Fibroblast of lung (primary cell): ENCODE measurements at regions not wholly inside any gene's neighbourhood (a gene's known extent, or its start where the extent isn't known, plus 50 kb on each side); places are given as distances from the start of the nearest gene placed in this dataset.

ENCODE experiments used
- DNase-seq, 2 donors: peaks; one replicate each; pipeline versions ENCODE4 v3.0.0 to v3.0.0-alpha.2; 2010; ENCODE audit warnings: low read depth in 2 of 2
- H2AFZ ChIP-seq: 2 replicates; pipeline ENCODE4 v1.5.1; 2012; ENCODE audit warnings: low read length, control low read depth, inconsistent platforms
- H3K27ac ChIP-seq: 2 replicates; pipeline ENCODE4 v1.5.1; 2011; ENCODE audit warnings: low read length, control low read depth; ENCODE audit not compliant: insufficient read depth
- H3K27me3 ChIP-seq: 2 replicates; pipeline ENCODE4 v1.5.1; 2011; ENCODE audit warnings: mild to moderate bottlenecking, low read length; ENCODE audit not compliant: control insufficient read depth, insufficient read depth
- H3K36me3 ChIP-seq: 2 replicates; pipeline ENCODE4 v1.5.1; 2011; ENCODE audit warnings: low read length; ENCODE audit not compliant: control insufficient read depth, insufficient read depth
- H3K4me1 ChIP-seq: 2 replicates; pipeline ENCODE4 v1.5.1; 2011; ENCODE audit warnings: low read length; ENCODE audit not compliant: control insufficient read depth, insufficient read depth; ENCODE audit errors: extremely low read depth
- H3K4me2 ChIP-seq: 2 replicates; pipeline ENCODE4 v1.5.1; 2011; ENCODE audit warnings: low read length, control low read depth; ENCODE audit not compliant: insufficient read depth; ENCODE audit errors: extremely low read depth
- H3K4me3 ChIP-seq, 4 experiments: fragments of 200-600 bp in 1 of 4; sonication (generic) in 1 of 4; replicated peaks in 1 of 4; 2 replicates each; pipeline ENCODE4 v1.5.1; 2011 to 2016; ENCODE audit warnings: low read length in 4 of 4, low read depth in 3 of 4, mild to moderate bottlenecking in 3 of 4, control low read depth in 2 of 4, inconsistent platforms in 1 of 4, mixed read lengths in 1 of 4; ENCODE audit not compliant: insufficient read depth in 1 of 4; ENCODE audit errors: control extremely low read depth in 1 of 4
- H3K79me2 ChIP-seq: 2 replicates; pipeline ENCODE4 v1.5.1; 2012; ENCODE audit warnings: mild to moderate bottlenecking, low read length, inconsistent platforms; ENCODE audit not compliant: control insufficient read depth, insufficient read depth
- H3K9ac ChIP-seq: 2 replicates; pipeline ENCODE4 v1.5.1; 2011; ENCODE audit warnings: mild to moderate bottlenecking, low read length, control low read depth; ENCODE audit not compliant: insufficient read depth
- H3K9me3 ChIP-seq: 2 replicates; pipeline ENCODE4 v1.5.1; 2012; ENCODE audit warnings: low read depth, low read length; ENCODE audit not compliant: control insufficient read depth, insufficient read depth
- H4K20me1 ChIP-seq: 2 replicates; pipeline ENCODE4 v1.5.1; 2011; ENCODE audit warnings: low read length; ENCODE audit not compliant: control insufficient read depth, insufficient read depth; ENCODE audit errors: extremely low read depth
- EZH2 ChIP-seq: IDR thresholded peaks from 2 replicates; pipeline ENCODE4 v1.5.1; 2012; ENCODE audit warnings: low read length, control low read depth, mild to moderate bottlenecking; ENCODE audit errors: missing control alignments
- TF ChIP-seq, protein P1 (sequence below), 2 donors: IDR thresholded peaks in 1 of 2; conservative IDR thresholded peaks in 1 of 2; 1 replicate in 1 of 2; 2 replicates in 1 of 2; pipeline ENCODE4 v1.5.1; 2011 to 2012; ENCODE audit warnings: low read length in 2 of 2, control low read depth in 1 of 2, inconsistent platforms in 1 of 2, low read depth in 1 of 2, mild to moderate bottlenecking in 1 of 2

DNA sequence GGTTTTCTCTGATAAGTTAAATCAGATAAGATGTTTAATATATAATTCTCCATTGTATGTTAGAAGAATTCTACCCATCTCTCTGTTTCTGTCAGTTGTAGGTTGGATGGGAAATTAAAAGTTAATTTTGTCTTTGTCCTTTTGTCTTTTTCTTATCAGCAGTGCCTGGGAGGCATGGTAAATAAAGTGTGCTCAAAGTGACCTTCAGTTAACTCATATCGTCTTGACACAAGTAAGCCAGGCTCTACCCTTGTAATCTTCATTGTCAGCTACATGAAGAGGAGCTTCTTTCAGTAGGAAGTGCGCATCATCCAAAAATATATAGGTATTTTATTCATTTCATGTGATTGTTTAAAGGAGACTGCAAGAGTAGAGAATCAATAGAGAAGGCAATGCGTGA is 138.9 kb upstream of the NRIP1 start:
- no peak overlapping the region for H3K27ac ChIP-seq
- H3K79me2 ChIP-seq: no peaks in the 10 kb centered on the region
- TF ChIP-seq, protein P1, sequence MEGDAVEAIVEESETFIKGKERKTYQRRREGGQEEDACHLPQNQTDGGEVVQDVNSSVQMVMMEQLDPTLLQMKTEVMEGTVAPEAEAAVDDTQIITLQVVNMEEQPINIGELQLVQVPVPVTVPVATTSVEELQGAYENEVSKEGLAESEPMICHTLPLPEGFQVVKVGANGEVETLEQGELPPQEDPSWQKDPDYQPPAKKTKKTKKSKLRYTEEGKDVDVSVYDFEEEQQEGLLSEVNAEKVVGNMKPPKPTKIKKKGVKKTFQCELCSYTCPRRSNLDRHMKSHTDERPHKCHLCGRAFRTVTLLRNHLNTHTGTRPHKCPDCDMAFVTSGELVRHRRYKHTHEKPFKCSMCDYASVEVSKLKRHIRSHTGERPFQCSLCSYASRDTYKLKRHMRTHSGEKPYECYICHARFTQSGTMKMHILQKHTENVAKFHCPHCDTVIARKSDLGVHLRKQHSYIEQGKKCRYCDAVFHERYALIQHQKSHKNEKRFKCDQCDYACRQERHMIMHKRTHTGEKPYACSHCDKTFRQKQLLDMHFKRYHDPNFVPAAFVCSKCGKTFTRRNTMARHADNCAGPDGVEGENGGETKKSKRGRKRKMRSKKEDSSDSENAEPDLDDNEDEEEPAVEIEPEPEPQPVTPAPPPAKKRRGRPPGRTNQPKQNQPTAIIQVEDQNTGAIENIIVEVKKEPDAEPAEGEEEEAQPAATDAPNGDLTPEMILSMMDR (conservative IDR thresholded peaks at IDR 0.05 in 1 of 2, IDR thresholded peaks at IDR 0.05 in 1 of 2; ENCODE audit: low read depth in 1 of 2, low read length in 2 of 2): no peak
- no peak for TF ChIP-seq EZH2

DNA sequence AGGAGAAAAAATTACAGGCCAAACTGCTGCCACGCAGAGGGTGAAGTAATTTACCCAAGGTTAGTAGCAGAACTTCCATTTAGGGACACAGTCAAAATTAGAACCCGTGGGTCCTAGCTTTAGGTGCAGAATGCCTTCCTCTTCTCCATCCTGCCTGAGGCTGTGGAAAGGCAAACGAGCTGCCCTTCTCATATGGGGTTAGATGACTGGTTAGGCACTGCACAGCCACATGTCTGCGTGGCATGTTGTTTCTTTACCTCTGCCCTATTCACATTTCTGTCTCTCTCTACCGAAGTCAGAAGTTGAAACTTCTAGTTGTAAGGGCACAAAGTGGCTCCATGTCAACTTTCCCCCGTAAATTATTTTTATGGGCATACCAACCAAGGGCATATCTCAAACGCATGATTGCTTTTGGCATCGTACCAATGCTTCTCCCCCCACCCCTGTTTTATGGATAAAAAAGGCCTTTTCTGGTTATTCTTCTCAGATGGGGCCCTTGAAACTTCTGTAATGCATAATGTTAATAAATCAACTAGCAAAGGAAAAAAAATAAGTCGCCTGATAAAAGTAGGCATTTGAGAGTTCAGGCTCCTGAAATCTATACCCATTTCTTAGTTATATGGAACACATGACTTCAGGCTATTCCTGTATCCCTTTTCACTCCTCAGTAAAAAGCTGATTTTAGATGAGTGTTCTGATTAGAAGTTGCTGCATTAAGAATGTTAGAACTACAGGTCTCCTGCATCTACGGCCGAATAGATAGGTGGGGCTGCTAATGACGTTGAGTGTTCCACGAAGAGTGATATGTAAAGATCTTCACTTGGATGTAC is 139.6 kb upstream of the NRIP1 start:
- DNase-seq: no peak
- H3K9me3 ChIP-seq: no peaks in the 10 kb centered on the region
- H3K27ac ChIP-seq: no peak overlapping the region
- H4K20me1 ChIP-seq: no peaks in the 10 kb centered on the region
- no peaks in the 10 kb centered on the region for H3K36me3 ChIP-seq
- H3K27me3 ChIP-seq: no peaks in the 10 kb centered on the region
- no peak overlapping the region for H3K4me3 ChIP-seq
- TF ChIP-seq EZH2: no peak
- TF ChIP-seq, protein P1 (conservative IDR thresholded peaks at IDR 0.05 in 1 of 2, IDR thresholded peaks at IDR 0.05 in 1 of 2; ENCODE audit: low read depth in 1 of 2, low read length in 2 of 2): no peak
- H3K4me1 ChIP-seq: no peaks in the 10 kb centered on the region
- no peak overlapping the region for H3K4me2 ChIP-seq
- no peak overlapping the region for H3K9ac ChIP-seq
- no peak overlapping the region for H2AFZ ChIP-seq
- H3K79me2 ChIP-seq: no peaks in the 10 kb centered on the region

More for the DNA sequence above, 138.9 kb upstream of the NRIP1 start:
- no peak overlapping the region for H2AFZ ChIP-seq
- H3K4me1 ChIP-seq: no peaks in the 10 kb centered on the region
- DNase-seq: no peak
- H3K36me3 ChIP-seq: no peaks in the 10 kb centered on the region
- H4K20me1 ChIP-seq: no peaks in the 10 kb centered on the region
- no peak overlapping the region for H3K4me3 ChIP-seq
- no peak overlapping the region for H3K4me2 ChIP-seq
- H3K9me3 ChIP-seq: no peaks in the 10 kb centered on the region
- no peak overlapping the region for H3K9ac ChIP-seq
- H3K27me3 ChIP-seq: no peaks in the 10 kb centered on the region

DNA sequence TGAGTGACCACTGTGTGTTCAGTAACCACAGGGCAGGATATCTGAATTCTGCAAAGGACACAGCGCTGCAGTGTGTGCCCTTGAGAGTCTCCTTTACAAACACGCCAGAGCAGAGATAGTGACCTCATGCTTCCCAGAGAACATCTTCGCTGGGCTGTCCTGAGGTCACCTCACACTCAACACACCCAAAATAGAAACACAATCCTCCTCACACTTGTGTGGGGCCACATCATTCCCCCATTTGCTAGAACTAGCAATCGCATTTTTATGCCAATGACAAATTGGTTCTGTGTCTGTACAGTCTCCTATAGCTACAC is 140.1 kb upstream of the NRIP1 start:
- no peak overlapping the region for H3K27ac ChIP-seq
- H3K9me3 ChIP-seq: no peaks in the 10 kb centered on the region
- TF ChIP-seq EZH2: no peak
- TF ChIP-seq, protein P1 (conservative IDR thresholded peaks at IDR 0.05 in 1 of 2, IDR thresholded peaks at IDR 0.05 in 1 of 2; ENCODE audit: low read depth in 1 of 2, low read length in 2 of 2): no peak
- no peaks in the 10 kb centered on the region for H3K79me2 ChIP-seq
- H3K4me2 ChIP-seq: no peak overlapping the region
- H3K4me3 ChIP-seq: no peak overlapping the region
- H3K4me1 ChIP-seq: no peaks in the 10 kb centered on the region
- no peaks in the 10 kb centered on the region for H4K20me1 ChIP-seq
- no peak overlapping the region for H2AFZ ChIP-seq
- H3K27me3 ChIP-seq: no peaks in the 10 kb centered on the region
- DNase-seq: no peak
- H3K9ac ChIP-seq: no peak overlapping the region
- no peaks in the 10 kb centered on the region for H3K36me3 ChIP-seq
